ENCODE measurements at regions not wholly inside any gene's neighbourhood (a gene's known extent, or its start where the extent isn't known, plus 50 kb on each side); places are given as distances from the start of the nearest gene placed in this dataset.

GRCh38 chr9:96031366-96031824 is 155.9 kb downstream of the ERCC6L2 start:
- in situ Hi-C loops (cut with MboI), result no loop called here
- Histone ChIP-seq H3K4me2 (ENCODE audit: insufficient read depth, low read length) (no peak overlapping the region), H3K36me3 (ENCODE audit: control insufficient read depth, insufficient read depth, low read length) (no peaks in the 10 kb centered on the region), H3K9me3 (replicated peaks; ENCODE audit: control insufficient read depth, insufficient read depth, low read depth, low read length) (peaks cover 6% of the 10 kb centered on the region; the same call in 1 of the 2 replicates), H2AFZ (ENCODE audit: low read depth, low read length) (no peak overlapping the region), H3K27me3 (ENCODE audit: control insufficient read depth in 2 of 2, insufficient read depth in 2 of 2, low read length in 2 of 2) (peaks cover 2 to 30% of the 10 kb centered on the region in 2 experiments; a peak in 3 of 5 replicates), H3K4me3 (no peak overlapping the region), H4K20me1 (replicated peaks; ENCODE audit: control insufficient read depth, insufficient read depth, low read length) (no peaks in the 10 kb centered on the region), H3K79me2 (ENCODE audit: control insufficient read depth, insufficient read depth, low read length) (no peaks in the 10 kb centered on the region), H3K27ac (ENCODE audit: extremely low read depth, low read depth, low read length) (no peak overlapping the region), H3K4me1 (replicated peaks in 1 of 2; ENCODE audit: control insufficient read depth in 2 of 2, insufficient read depth in 2 of 2, low read length in 2 of 2) (peaks cover 0 to 6% of the 10 kb centered on the region in 2 experiments; a peak in 1 of 5 replicates), H3K9ac (ENCODE audit: insufficient read depth in 1 of 2, low read depth in 2 of 2, low read length in 2 of 2) (no peak overlapping the region), H3K9me1 (ENCODE audit: control insufficient read depth, insufficient read depth, low read length) (no peaks in the 10 kb centered on the region)
- WGBS (ENCODE audit: insufficient coverage, low coverage, missing lambda C conversion rate), result 2% methylated on average over 6 of the region's 6 CpGs
- POLR2A ChIA-PET, result interaction anchor here (0.5 kb wide), 1 partner anchor 83 kb away, joined by 3 read pairs; no protein-coding TSS in a partner anchor
- FAIRE-seq, result no peak
- no peak for DNase-seq (ENCODE audit: extremely low read depth in 1 of 4, low spot score in 3 of 4)
- CTCF ChIA-PET (ENCODE audit: low intra/inter-chr PET ratio), result no interaction called here
- ATAC-seq, result no peak
- no peak for TF ChIP-seq RB1 (IDR thresholded peaks at IDR 0.05; ENCODE audit: low read depth)
- no peak for TF ChIP-seq CHD7 (IDR thresholded peaks at IDR 0.05; ENCODE audit: low read depth, low read length)
- TF ChIP-seq FOXA1 (IDR thresholded peaks at IDR 0.05; ENCODE audit: borderline replicate concordance), result no peak
- intact Hi-C loops (cut with micrococcal nuclease), result no loop called here
- no TSS peak for BruUV-seq (replicated peaks)
